ENCODE measurements at regions not wholly inside any gene's neighbourhood (a gene's known extent, or its start where the extent isn't known, plus 50 kb on each side); places are given as distances from the start of the nearest gene placed in this dataset.

GRCh38 chr9:27967210-27967609 is 393.9 kb upstream of the C9orf72 start:
- whole genome bisulfite sequencing, 2 donors: 20 to 27% methylated on average over 2 of the region's 2 CpGs
- no peaks in the 10 kb centered on the region for H3K36me3 ChIP-seq
- no peaks in the 10 kb centered on the region for H3K9me3 ChIP-seq
- TF ChIP-seq CTCF (IDR thresholded peaks at IDR 0.05) (no peak), POLR2A (IDR thresholded peaks at IDR 0.05) (no peak)
- H3K27me3 ChIP-seq: no peaks in the 10 kb centered on the region
- no peak overlapping the region for H3K4me3 ChIP-seq
- intact Hi-C loops (cut with DNase I): no loop called here
- no peaks in the 10 kb centered on the region for H3K4me1 ChIP-seq
- no peak for DNase-seq
- H3K27ac ChIP-seq: no peak overlapping the region

- H3K36me3 ChIP-seq: no peaks in the 10 kb centered on the region
- intact Hi-C loops (cut with DNase I): no loop called here
- no peak for DNase-seq
- no peaks in the 10 kb centered on the region for H3K4me1 ChIP-seq
- no peak for TF ChIP-seq POLR2A (IDR thresholded peaks at IDR 0.05)
- no peak for TF ChIP-seq CTCF (IDR thresholded peaks at IDR 0.05)
- no peak overlapping the region for H3K27ac ChIP-seq
- H3K4me3 ChIP-seq: no peak overlapping the region
- WGBS, 2 donors: 37 to 39% methylated on average over 3 of the region's 3 CpGs
- no peaks in the 10 kb centered on the region for H3K27me3 ChIP-seq
- no peaks in the 10 kb centered on the region for H3K9me3 ChIP-seq
These were observed 404.6 kb upstream of the C9orf72 start for GRCh38 chr9:27977931-27978330.

- 63 to 91% methylated on average over 1 of the region's 1 CpG for WGBS, 2 donors
These were observed 412.4 kb upstream of the C9orf72 start for GRCh38 chr9:27985714-27986113.

GRCh38 chr9:27990524-27990923 is 417.2 kb upstream of the C9orf72 start:
- intact Hi-C loops (cut with DNase I): no loop called here
- H3K4me3 ChIP-seq: no peak overlapping the region
- WGBS, 2 donors: 73 to 88% methylated on average over 2 of the region's 2 CpGs
- TF ChIP-seq POLR2A (IDR thresholded peaks at IDR 0.05) (no peak), CTCF (IDR thresholded peaks at IDR 0.05) (no peak)
- DNase-seq: no peak
- H3K4me1 ChIP-seq: no peaks in the 10 kb centered on the region
- no peaks in the 10 kb centered on the region for H3K36me3 ChIP-seq
- H3K9me3 ChIP-seq: no peaks in the 10 kb centered on the region
- no peaks in the 10 kb centered on the region for H3K27me3 ChIP-seq
- no peak overlapping the region for H3K27ac ChIP-seq

More at GRCh38 chr9:27985714-27986113, 412.4 kb upstream of the C9orf72 start:
- DNase-seq: no peak
- H3K4me1 ChIP-seq: no peaks in the 10 kb centered on the region
- intact Hi-C loops (cut with DNase I): no loop called here
- no peaks in the 10 kb centered on the region for H3K27me3 ChIP-seq
- H3K9me3 ChIP-seq: no peaks in the 10 kb centered on the region
- H3K4me3 ChIP-seq: no peak overlapping the region
- no peak overlapping the region for H3K27ac ChIP-seq
- H3K36me3 ChIP-seq: no peaks in the 10 kb centered on the region
- TF ChIP-seq POLR2A (IDR thresholded peaks at IDR 0.05): no peak
- TF ChIP-seq CTCF (IDR thresholded peaks at IDR 0.05): no peak

GRCh38 chr9:27991221-27991620 is 417.9 kb upstream of the C9orf72 start:
- intact Hi-C loops (cut with DNase I): no loop called here
- H3K27me3 ChIP-seq: no peaks in the 10 kb centered on the region
- no peak overlapping the region for H3K27ac ChIP-seq
- no peaks in the 10 kb centered on the region for H3K9me3 ChIP-seq
- TF ChIP-seq POLR2A (IDR thresholded peaks at IDR 0.05): no peak
- no peak for TF ChIP-seq CTCF (IDR thresholded peaks at IDR 0.05)
- DNase-seq: no peak
- no peaks in the 10 kb centered on the region for H3K4me1 ChIP-seq
- no peaks in the 10 kb centered on the region for H3K36me3 ChIP-seq
- no peak overlapping the region for H3K4me3 ChIP-seq
- 59 to 73% methylated on average over 5 of the region's 5 CpGs for WGBS, 2 donors
